ENCODE measurements at regions not wholly inside any gene's neighbourhood (a gene's known extent, or its start where the extent isn't known, plus 50 kb on each side); places are given as distances from the start of the nearest gene placed in this dataset.
"Not testable (repeated sequence)": the region's sequence is repeated elsewhere in the genome, so short reads cannot be mapped to it uniquely, and the experiment has no call there.

- intact Hi-C loops (cut with micrococcal nuclease), result no loop called here
Measured at GRCh38 chrX:69062493-69062892, 102.8 kb downstream of the PJA1 start.

GRCh38 chrX:69060631-69061408 lies 104.4 kb downstream of the PJA1 start:
- intact Hi-C loops (cut with micrococcal nuclease), result no loop called here

- intact Hi-C loops (cut with micrococcal nuclease), result no loop called here
Measured at GRCh38 chrX:69055193-69055592, 110.1 kb downstream of the PJA1 start.

GRCh38 chrX:69054497-69054896 lies 110.8 kb downstream of the PJA1 start:
- intact Hi-C loops (cut with micrococcal nuclease), result not testable (repeated sequence)

GRCh38 chrX:69051901-69052300 lies 113.4 kb downstream of the PJA1 start:
- intact Hi-C loops (cut with micrococcal nuclease), result no loop called here

GRCh38 chrX:69050051-69050765 lies 115.0 kb downstream of the PJA1 start:
- intact Hi-C loops (cut with micrococcal nuclease), result no loop called here

- intact Hi-C loops (cut with micrococcal nuclease), result no loop called here
Measured at GRCh38 chrX:69046996-69047490, 118.2 kb downstream of the PJA1 start.

- intact Hi-C loops (cut with micrococcal nuclease), result no loop called here
Measured at GRCh38 chrX:69045616-69046345, 119.5 kb downstream of the PJA1 start.

GRCh38 chrX:69038816-69039215 lies 126.4 kb downstream of the PJA1 start:
- intact Hi-C loops (cut with micrococcal nuclease), result no loop called here

GRCh38 chrX:69038188-69038587 lies 127.1 kb downstream of the PJA1 start:
- intact Hi-C loops (cut with micrococcal nuclease), result no loop called here

- intact Hi-C loops (cut with micrococcal nuclease), result no loop called here
Measured at GRCh38 chrX:69037786-69038185, 127.5 kb downstream of the PJA1 start.

GRCh38 chrX:69036674-69037573 lies 128.3 kb downstream of the PJA1 start:
- intact Hi-C loops (cut with micrococcal nuclease), result no loop called here

GRCh38 chrX:69034451-69034850 lies 130.8 kb downstream of the PJA1 start:
- intact Hi-C loops (cut with micrococcal nuclease), result no loop called here

- intact Hi-C loops (cut with micrococcal nuclease), result no loop called here
Measured at GRCh38 chrX:69033936-69034335, 131.3 kb downstream of the PJA1 start.

GRCh38 chrX:69032601-69033000 lies 132.7 kb downstream of the PJA1 start:
- intact Hi-C loops (cut with micrococcal nuclease), result no loop called here

- intact Hi-C loops (cut with micrococcal nuclease), result no loop called here
Measured at GRCh38 chrX:69031971-69032391, 133.3 kb downstream of the PJA1 start.

GRCh38 chrX:69031181-69031580 lies 134.1 kb downstream of the PJA1 start:
- intact Hi-C loops (cut with micrococcal nuclease), result no loop called here

GRCh38 chrX:69029771-69030170 lies 135.5 kb downstream of the PJA1 start:
- intact Hi-C loops (cut with micrococcal nuclease), result no loop called here

- intact Hi-C loops (cut with micrococcal nuclease), result no loop called here
Measured at GRCh38 chrX:69028761-69029120, 136.5 kb downstream of the PJA1 start.

- intact Hi-C loops (cut with micrococcal nuclease), result no loop called here
Measured at GRCh38 chrX:69028006-69028760, 137.1 kb downstream of the PJA1 start.
